ENCODE measurements at regions not wholly inside any gene's neighbourhood (a gene's known extent, or its start where the extent isn't known, plus 50 kb on each side); places are given as distances from the start of the nearest gene placed in this dataset.

DNA sequence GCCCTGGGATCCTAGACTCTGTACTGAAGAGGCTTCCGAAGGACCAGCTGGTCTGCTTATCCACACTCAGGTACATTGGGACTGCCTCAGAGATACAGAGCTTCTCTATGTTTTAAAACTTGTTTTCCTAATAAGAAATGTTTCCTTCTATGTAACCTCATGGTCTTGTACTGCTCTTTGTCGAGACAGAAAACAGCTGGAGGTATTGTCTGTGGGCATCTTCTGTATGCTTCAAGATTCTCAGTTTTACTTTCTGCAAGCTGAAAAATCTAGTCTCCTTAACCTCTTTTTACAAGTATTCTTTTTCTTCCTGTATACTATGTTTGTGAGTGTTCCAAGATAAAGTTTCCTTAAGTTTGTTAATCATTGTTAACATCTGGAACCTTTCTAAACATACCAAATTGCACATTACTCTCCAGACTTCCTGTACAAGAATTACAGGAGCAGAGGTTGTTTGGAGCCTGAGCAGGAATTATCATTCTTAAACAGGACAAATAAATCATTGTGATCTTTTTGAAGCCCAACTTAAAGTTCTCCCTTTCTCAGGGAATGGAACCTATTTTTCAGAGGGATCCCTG, 358.3 kb upstream of the CFAP20DC start:
- no peak for TF ChIP-seq ZNF274 (IDR thresholded peaks at IDR 0.05; ENCODE audit: low read depth, low read length)
- H3K4me3 ChIP-seq (ENCODE audit: low read length): no peak overlapping the region

DNA sequence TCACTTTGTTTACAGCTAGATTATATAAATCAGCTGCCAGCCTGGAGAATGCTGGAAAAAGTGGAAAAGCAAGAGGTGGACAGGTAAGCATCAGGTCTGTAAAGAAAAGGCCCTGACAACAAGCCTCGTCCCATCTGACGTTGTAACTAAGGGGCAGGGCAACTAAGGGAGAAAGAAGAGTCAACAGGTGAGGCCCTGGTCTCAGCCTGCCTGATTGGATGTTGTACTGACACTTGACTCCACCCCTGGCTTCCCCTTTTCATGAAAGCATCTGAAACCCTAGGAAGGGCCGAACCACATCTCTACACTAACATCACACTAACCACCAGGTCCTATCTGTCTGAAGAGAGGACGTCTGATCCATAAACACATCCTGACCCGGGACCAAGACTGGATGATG, 357.6 kb upstream of the CFAP20DC start:
- H3K4me3 ChIP-seq (ENCODE audit: low read length): no peak overlapping the region
- TF ChIP-seq ZNF274 (IDR thresholded peaks at IDR 0.05; ENCODE audit: low read depth, low read length): no peak

DNA sequence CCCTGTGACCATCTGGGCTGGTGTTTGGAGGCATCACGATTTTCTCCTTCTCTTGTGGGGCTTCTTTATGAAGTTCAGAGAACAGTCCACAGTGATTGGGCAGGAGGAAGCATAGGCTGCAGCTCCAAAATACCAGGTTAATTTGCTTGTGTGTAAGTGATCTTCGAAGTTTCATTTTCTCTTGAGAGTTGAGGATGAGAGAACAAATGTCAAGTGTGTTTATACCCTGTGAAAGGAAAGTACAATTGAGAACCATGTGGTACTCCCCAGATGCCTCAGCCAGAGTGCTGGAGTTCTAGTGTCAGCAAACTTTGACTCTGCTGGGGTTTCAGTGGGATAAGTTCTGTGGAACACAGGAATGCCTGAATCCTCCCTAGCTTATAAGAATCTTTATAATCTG, 357.1 kb upstream of the CFAP20DC start:
- no peak for TF ChIP-seq ZNF274 (IDR thresholded peaks at IDR 0.05; ENCODE audit: low read depth, low read length)
- H3K4me3 ChIP-seq (ENCODE audit: low read length): no peak overlapping the region

DNA sequence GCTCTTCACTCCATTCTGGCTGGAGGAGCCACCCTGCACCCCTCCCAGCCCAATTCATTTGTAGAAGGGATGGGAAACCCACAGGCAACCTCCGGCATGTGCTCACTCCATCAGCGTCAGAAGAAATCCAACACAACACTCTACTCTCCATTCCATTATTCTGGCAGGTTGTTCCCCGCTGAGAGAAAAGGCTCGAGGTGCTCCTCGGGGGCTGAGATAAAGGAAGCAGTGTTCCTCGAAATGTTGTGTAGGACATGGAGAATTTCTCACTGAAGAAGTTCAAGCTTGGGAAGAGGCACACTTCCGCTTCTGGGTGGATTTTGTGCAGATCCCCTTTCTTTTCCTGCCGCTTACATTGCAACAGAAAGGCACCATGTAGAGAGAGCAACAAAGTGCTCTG, 355.0 kb upstream of the CFAP20DC start:
- TF ChIP-seq ZNF274 (IDR thresholded peaks at IDR 0.05; ENCODE audit: low read depth, low read length): no peak
- no peak overlapping the region for H3K4me3 ChIP-seq (ENCODE audit: low read length)

DNA sequence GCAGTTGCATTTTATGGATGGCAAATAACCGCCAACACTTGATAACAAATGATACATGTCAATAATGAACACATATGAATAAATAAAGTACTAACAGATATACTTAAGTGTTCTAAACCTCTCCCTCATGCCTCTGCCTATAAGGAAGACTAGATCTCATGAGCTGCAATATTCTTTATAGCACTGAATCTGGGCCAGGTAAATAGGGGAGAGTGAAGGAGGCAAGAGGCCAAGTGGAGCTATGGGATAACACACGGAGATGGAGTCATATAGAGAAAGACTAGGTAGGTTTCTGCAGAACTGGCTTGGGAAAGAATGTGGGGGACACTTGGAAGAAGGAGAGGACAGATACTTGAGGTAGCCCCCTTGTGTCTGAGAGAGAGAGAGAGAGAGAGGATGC, 354.2 kb upstream of the CFAP20DC start:
- no peak overlapping the region for H3K4me3 ChIP-seq (ENCODE audit: low read length)
- TF ChIP-seq ZNF274 (IDR thresholded peaks at IDR 0.05; ENCODE audit: low read depth, low read length): no peak

DNA sequence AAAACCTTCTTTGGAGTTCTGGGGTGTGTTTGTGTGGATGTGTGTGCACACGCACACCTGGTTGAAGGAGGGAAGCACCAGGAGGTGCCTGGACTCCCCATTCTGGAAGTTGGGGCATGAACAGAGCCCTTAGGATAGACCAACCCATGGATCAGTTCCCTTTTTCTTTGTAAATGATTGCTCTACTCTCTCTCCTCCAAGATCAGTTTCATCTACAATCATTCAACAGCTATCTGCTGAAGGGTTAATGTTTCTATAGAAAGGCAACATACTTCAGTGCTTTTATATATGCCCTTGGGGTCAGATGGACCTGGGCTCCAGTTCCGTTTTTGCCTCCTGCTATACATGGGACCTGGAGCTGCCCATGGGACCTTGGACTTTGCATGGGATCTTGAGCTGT, 352.1 kb upstream of the CFAP20DC start:
- H3K4me3 ChIP-seq (ENCODE audit: low read length): no peak overlapping the region
- TF ChIP-seq ZNF274 (IDR thresholded peaks at IDR 0.05; ENCODE audit: low read depth, low read length): no peak

DNA sequence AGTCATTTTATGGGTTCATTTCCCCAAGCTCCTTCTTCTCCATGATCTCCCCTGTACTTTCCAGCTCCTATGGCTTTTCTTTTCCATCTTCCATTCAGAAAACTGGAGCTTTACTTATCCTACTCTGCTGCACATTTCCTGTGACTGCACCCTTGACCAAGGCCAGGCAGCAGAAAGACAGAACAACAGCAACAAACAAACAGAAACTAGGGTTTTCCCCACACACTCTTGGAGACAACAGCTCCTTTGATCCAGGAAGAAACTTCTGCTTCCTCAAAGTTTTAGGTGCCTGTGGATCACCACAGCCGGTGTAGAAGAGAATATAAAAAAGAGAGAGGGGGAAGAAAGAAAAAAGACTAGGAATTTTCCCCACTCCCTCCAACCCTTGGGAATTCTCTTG, 342.3 kb upstream of the CFAP20DC start:
- H3K4me3 ChIP-seq (ENCODE audit: low read length): no peak overlapping the region
- TF ChIP-seq ZNF274 (IDR thresholded peaks at IDR 0.05; ENCODE audit: low read depth, low read length): no peak

- no peak overlapping the region for H3K4me3 ChIP-seq (ENCODE audit: low read length)
- TF ChIP-seq ZNF274 (IDR thresholded peaks at IDR 0.05; ENCODE audit: low read depth, low read length): no peak
These were observed 341.3 kb upstream of the CFAP20DC start for GRCh38 chr3:59391131-59391530.

DNA sequence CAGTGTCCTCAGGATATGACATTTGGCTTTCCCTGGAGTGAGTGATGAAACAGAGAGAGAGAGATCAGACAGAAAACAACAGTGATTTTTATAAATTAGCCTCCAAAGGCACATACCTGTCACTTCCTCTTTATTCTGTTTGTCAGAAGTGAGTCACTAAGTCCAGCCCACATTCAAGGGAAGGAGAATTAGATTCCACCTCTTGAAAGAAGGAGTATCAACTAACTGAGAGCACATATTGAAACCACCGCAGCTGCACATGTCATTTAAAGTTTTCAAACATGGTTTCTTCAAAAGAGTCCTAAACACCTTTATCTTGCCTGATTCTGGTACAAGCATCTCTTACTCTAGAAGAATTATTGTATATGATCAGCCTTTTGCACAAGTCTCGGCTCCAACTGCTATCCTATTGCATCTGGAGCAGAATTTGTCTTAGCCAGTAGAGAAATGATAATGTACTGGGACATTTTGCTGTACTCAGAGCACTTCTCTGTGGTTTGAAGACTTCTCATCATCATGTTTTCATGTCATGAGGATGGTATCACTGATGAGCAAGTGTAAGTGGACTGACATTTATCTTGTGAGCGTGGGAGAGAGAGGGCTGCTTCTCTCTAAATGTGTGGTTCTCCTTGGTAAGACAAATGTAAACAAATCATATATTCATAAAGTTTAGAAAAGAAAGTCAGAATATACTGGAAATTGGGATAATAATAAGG, 338.9 kb upstream of the CFAP20DC start:
- no peak overlapping the region for H3K4me3 ChIP-seq (ENCODE audit: low read length)
- TF ChIP-seq ZNF274 (IDR thresholded peaks at IDR 0.05; ENCODE audit: low read depth, low read length): no peak

- peak overlapping the region; percentile 30; the same call in 1 of the 2 replicates for H3K4me3 ChIP-seq (ENCODE audit: low read length)
- TF ChIP-seq ZNF274 (IDR thresholded peaks at IDR 0.05; ENCODE audit: low read depth, low read length): no peak
These were observed 336.3 kb upstream of the CFAP20DC start for GRCh38 chr3:59386165-59386564.

DNA sequence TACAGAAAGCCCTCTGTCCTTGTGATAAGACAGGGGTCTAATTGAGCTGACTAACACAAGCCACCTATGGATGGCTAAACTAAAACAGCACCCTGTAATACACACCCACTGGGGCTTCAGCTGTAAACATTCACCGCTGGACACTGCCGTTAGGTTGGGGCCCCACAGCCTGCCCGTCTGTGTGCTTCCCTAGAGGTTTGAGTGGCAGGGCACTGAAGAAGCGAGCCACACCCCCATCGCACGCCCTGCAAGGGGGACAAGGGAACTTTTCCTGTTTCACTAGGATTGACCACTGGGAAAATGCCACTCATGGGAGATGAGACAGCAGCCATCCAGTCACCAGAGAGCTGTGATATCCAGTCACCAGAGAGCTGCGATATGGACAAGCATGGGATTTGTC, 335.7 kb upstream of the CFAP20DC start:
- TF ChIP-seq ZNF274 (IDR thresholded peaks at IDR 0.05; ENCODE audit: low read depth, low read length): no peak
- H3K4me3 ChIP-seq (ENCODE audit: low read length): peak overlapping the region; percentile 30; the same call in 1 of the 2 replicates

DNA sequence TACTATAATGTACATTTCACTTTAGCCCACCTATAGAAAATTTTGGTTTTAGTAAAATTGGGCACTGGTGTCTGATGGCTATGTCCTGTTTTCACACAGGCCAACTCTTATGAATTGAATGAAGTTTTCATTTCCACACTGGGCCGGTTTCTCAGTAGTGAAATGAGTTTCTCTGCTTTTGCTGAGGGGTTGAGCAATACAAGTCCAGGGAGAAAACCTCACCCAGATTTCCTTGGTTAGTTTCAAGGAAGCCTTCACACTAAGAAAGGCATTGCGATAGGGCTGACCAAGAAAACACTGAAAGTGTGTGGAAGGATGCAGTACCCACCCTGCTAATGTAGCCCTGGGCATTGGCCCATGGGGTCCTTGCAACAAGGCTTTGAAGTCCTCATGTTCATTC, 331.5 kb upstream of the CFAP20DC start:
- H3K4me3 ChIP-seq (ENCODE audit: low read length): no peak overlapping the region

GRCh38 chr3:59380146-59380545, 330.3 kb upstream of the CFAP20DC start:
- no peak for TF ChIP-seq ZNF274 (IDR thresholded peaks at IDR 0.05; ENCODE audit: low read depth, low read length)
- no peak overlapping the region for H3K4me3 ChIP-seq (ENCODE audit: low read length)

More for the DNA sequence above, 331.5 kb upstream of the CFAP20DC start:
- TF ChIP-seq ZNF274 (IDR thresholded peaks at IDR 0.05; ENCODE audit: low read depth, low read length): no peak

GRCh38 chr3:59374818-59375211, 325.0 kb upstream of the CFAP20DC start:
- H3K4me3 ChIP-seq (ENCODE audit: low read length): no peak overlapping the region
- TF ChIP-seq ZNF274 (IDR thresholded peaks at IDR 0.05; ENCODE audit: low read depth, low read length): no peak

DNA sequence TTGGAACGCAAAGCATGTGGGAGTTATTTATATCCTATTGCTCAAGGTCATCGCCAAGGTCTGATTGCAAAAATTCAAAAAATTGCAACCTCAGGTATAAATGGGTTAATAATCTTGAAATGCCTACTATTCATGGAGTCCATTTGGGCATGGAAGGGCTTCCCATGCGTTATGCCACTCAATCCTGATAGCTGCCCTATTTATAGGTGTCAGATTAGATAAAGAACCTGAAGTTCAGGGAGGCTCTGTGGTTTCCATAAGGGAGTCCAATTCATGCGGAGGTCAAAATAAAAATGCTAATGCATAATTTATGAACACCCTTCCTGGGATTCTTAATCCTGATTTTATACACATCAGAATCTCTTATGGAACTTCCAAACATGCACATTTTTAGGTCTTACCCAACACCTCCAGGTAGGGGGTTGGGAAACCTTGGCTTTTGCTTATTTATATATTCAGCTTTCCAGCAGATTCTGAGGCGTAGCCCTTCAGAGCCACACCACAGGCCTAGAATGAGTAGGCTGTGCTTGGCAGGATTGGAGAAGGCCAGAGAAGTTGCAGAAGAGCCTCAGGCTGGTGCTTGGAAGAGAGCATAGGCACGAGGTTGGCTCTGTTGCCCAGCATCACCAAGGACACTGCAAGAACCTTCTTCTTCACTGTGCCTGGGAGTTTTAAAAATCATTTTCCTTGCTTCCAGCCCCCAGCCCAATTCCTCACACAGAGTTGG, 324.4 kb upstream of the CFAP20DC start:
- TF ChIP-seq ZNF274 (IDR thresholded peaks at IDR 0.05; ENCODE audit: low read depth, low read length): no peak
- H3K4me3 ChIP-seq (ENCODE audit: low read length): no peak overlapping the region
